CD4-positive, alpha-beta T cell (primary cell): ENCODE measurements at regions not wholly inside any gene's neighbourhood (a gene's known extent, or its start where the extent isn't known, plus 50 kb on each side); places are given as distances from the start of the nearest gene placed in this dataset.
"Not testable (repeated sequence)": the region's sequence is repeated elsewhere in the genome, so short reads cannot be mapped to it uniquely, and the experiment has no call there.

Source experiments
- ATAC-seq: fragments of 200-7000 bp; cut with Tn5 transposase; one replicate; pipeline ENCODE4 v1.10.0; 2022; ENCODE audit warnings: mild to moderate bottlenecking; ENCODE audit not compliant: poor library complexity
- CTCF ChIA-PET: fragments of 350-600 bp; sonication (Branson Sonifier 250); formaldehyde crosslinking; loops from one replicate; lab custom pipeline; 2021; ENCODE audit warnings: antibody characterized with exemption, inconsistent platforms; lab: Charles Lee
- POLR2A ChIA-PET: fragments of 350-600 bp; sonication (Branson Sonifier 250); formaldehyde crosslinking; loops from one replicate; lab custom pipeline; 2021; ENCODE audit warnings: antibody characterized with exemption, inconsistent platforms; lab: Charles Lee
- DNase-seq, 14 experiments: peaks; one replicate each; pipeline ENCODE4 v3.0.0-alpha.2; 2013 to 2020; ENCODE audit warnings: mixed read lengths in 2 of 14
- H3K27ac ChIP-seq, 2 donors: one replicate each; pipeline versions ENCODE4 v1.5.1 to v1.7.0; 2013; ENCODE audit warnings: low read length in 2 of 2, low read depth in 1 of 2, mild to moderate bottlenecking in 1 of 2
- H3K27me3 ChIP-seq, 2 experiments: 1 replicate in 1 of 2; 2 replicates in 1 of 2; pipeline versions ENCODE4 v1.6.1 to v1.7.0; 2013; ENCODE audit warnings: low read length in 2 of 2, control low read depth in 1 of 2, mild to moderate bottlenecking in 1 of 2, moderate library complexity in 1 of 2; ENCODE audit not compliant: insufficient read depth in 2 of 2, control insufficient read depth in 1 of 2
- H3K36me3 ChIP-seq: one replicate; pipeline ENCODE4 v1.6.1; 2013; ENCODE audit warnings: low read length, control low read depth; ENCODE audit not compliant: insufficient read depth
- H3K4me1 ChIP-seq: one replicate; pipeline ENCODE4 v1.6.1; 2013; ENCODE audit warnings: low read length, control low read depth; ENCODE audit not compliant: insufficient read depth
- H3K4me3 ChIP-seq: one replicate; pipeline ENCODE4 v1.5.1; 2013; ENCODE audit warnings: mild to moderate bottlenecking, low read length, moderate library complexity
- H3K9me3 ChIP-seq, 2 experiments: 1 replicate in 1 of 2; 2 replicates in 1 of 2; pipeline versions ENCODE4 v1.6.1 to v1.7.0; 2013; ENCODE audit warnings: low read length in 2 of 2, mild to moderate bottlenecking in 2 of 2, control low read depth in 1 of 2, moderate library complexity in 1 of 2; ENCODE audit not compliant: control insufficient read depth in 1 of 2, insufficient read depth in 1 of 2
- H3K27ac Mint-ChIP-seq: one replicate; pipeline ENCODE4 v1.8.0; 2020; ENCODE audit warnings: mixed read lengths
- H3K27me3 Mint-ChIP-seq: one replicate; pipeline ENCODE4 v1.8.0; 2021; ENCODE audit warnings: mixed read lengths
- H3K36me3 Mint-ChIP-seq: one replicate; pipeline ENCODE4 v1.8.0; 2021; ENCODE audit warnings: low read depth, mixed read lengths
- H3K4me1 Mint-ChIP-seq: one replicate; pipeline ENCODE4 v1.8.0; 2021; ENCODE audit warnings: low read depth, mixed read lengths
- H3K4me3 Mint-ChIP-seq: one replicate; pipeline ENCODE4 v1.8.0; 2020; ENCODE audit warnings: mild to moderate bottlenecking, mixed read lengths
- H3K9me3 Mint-ChIP-seq: one replicate; pipeline ENCODE4 v1.8.0; 2020; ENCODE audit warnings: mixed read lengths
- intact Hi-C, 2 experiments: fragments of 100-400 bp; cut with DNase I in 1 of 2; cut with micrococcal nuclease in 1 of 2; formaldehyde crosslinking; loops; one replicate each; pipeline versions ENCODE4 v1.15.1 to v1.9.0; 2023 to 2025; cut with DNase I, micrococcal nuclease
- TF ChIP-seq, protein P1 (sequence below): fragments of 200-600 bp; IDR thresholded peaks from one replicate; pipeline ENCODE4 v1.8.0; 2022; ENCODE audit warnings: antibody characterized with exemption, mild to moderate bottlenecking

DNA sequence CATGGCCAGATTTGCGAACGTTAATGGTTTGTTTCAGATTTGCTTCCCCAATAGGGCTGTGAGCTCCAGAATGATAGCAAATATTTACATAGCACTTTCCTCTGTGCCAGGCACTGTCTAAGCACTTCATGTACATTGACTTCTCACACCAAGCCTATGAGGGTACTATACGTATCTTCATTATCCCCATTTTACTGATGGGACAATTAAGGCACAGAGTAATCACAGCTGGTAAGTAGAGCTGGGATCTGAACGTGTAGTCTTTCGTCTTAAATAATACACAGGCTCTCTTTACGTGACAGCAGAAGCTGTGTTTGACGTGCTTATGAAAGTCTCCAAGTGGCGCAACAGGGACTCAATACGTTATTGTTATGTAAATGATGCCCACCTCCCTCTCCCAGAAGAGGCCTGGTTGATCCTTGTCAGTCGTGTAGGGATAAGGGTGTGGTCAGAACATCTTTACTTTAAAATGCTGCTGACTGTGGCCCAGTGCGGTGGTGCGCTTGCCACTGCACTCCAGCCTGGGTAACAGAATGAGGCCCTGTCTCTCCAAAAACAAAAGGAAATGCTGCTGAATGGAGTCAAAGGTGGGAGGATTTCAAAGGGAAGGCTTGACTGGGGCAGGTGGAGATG is 66.3 kb upstream of the TCL1B start:
- ChIA-PET CTCF (no interaction called here), POLR2A (no interaction called here)
- TF ChIP-seq, protein P1, sequence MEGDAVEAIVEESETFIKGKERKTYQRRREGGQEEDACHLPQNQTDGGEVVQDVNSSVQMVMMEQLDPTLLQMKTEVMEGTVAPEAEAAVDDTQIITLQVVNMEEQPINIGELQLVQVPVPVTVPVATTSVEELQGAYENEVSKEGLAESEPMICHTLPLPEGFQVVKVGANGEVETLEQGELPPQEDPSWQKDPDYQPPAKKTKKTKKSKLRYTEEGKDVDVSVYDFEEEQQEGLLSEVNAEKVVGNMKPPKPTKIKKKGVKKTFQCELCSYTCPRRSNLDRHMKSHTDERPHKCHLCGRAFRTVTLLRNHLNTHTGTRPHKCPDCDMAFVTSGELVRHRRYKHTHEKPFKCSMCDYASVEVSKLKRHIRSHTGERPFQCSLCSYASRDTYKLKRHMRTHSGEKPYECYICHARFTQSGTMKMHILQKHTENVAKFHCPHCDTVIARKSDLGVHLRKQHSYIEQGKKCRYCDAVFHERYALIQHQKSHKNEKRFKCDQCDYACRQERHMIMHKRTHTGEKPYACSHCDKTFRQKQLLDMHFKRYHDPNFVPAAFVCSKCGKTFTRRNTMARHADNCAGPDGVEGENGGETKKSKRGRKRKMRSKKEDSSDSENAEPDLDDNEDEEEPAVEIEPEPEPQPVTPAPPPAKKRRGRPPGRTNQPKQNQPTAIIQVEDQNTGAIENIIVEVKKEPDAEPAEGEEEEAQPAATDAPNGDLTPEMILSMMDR, result no peak
- intact Hi-C loops, result no loop called here
- Mint-ChIP-seq H3K4me1 (no peaks in the 10 kb centered on the region), H3K9me3 (peaks cover 6% of the 10 kb centered on the region), H3K27ac (no peak overlapping the region), H3K4me3 (no peak overlapping the region), H3K27me3 (peaks cover 41% of the 10 kb centered on the region), H3K36me3 (no peaks in the 10 kb centered on the region)
- no peak overlapping the region for H3K4me3 ChIP-seq
- H3K9me3 ChIP-seq, result peaks cover 0 to 4% of the 10 kb centered on the region in 2 experiments
- H3K36me3 ChIP-seq, result no peaks in the 10 kb centered on the region
- H3K27me3 ChIP-seq, result peaks cover 4 to 6% of the 10 kb centered on the region in 2 experiments
- ATAC-seq (no peak), DNase-seq (no peak)
- H3K4me1 ChIP-seq, result no peaks in the 10 kb centered on the region
- no peak overlapping the region for H3K27ac ChIP-seq

DNA sequence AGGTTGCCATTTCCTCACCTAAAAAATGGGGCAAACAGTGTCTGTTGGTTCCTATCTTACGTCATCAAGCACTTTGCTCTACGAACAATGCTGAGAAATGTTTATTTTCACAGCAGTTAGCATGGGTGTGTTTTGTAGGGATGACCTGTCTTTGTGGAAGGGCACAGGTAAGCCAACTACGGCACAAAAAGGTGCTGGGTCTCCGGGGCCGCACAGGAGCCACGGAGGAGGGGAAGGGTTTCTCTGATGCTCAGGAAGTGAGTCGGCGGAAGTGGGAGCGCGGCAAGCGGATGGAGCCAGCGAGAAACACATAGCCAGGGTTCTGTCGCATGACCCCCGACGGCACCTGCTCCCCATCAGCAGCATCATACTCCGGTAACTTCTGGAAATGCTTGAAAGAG is 65.6 kb upstream of the TCL1B start:
- H3K36me3 Mint-ChIP-seq, result no peaks in the 10 kb centered on the region
- H3K4me3 Mint-ChIP-seq, result peak overlapping the region; percentile 12
- CTCF ChIA-PET, result no interaction called here
- peaks cover 45% of the 10 kb centered on the region for H3K27me3 Mint-ChIP-seq
- Histone ChIP-seq H3K9me3 (peaks cover 0 to 4% of the 10 kb centered on the region in 2 experiments), H3K4me1 (no peaks in the 10 kb centered on the region), H3K27ac (no peak overlapping the region), H3K27me3 (peaks cover 4 to 6% of the 10 kb centered on the region in 2 experiments), H3K4me3 (peak overlapping the region; percentile 32), H3K36me3 (no peaks in the 10 kb centered on the region)
- peaks cover 6% of the 10 kb centered on the region for H3K9me3 Mint-ChIP-seq
- DNase-seq (peak in 8 of 14 experiments; percentile 1 to 51 (median 12)), ATAC-seq (no peak)
- no peak overlapping the region for H3K27ac Mint-ChIP-seq
- intact Hi-C loops, result no loop called here
- no peaks in the 10 kb centered on the region for H3K4me1 Mint-ChIP-seq
- TF ChIP-seq, protein P1, result no peak
- POLR2A ChIA-PET, result no interaction called here

DNA sequence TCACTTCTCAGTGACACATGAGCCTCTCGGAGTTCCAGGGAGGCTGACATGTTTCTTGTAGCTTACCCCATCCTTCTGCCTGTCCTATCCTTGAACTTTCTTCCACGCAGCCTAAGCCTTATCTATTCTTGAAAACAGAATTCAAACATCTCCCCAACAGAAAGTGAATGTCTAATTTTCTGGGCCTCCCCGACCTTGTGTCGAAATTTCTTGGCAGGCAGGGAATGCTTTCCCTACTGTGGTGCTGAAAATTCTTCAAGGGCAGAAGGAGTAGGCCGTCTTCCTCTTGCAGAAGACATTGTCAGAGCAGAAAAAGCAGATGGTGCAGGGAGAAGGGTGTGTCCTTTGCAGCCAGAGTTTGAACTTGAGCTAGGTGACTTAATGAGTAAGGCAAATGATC is 63.0 kb upstream of the TCL1B start:
- no peak overlapping the region for H3K27ac Mint-ChIP-seq
- CTCF ChIA-PET, result no interaction called here
- Histone ChIP-seq H3K4me3 (no peak overlapping the region), H3K27ac (no peak overlapping the region), H3K4me1 (no peaks in the 10 kb centered on the region), H3K36me3 (no peaks in the 10 kb centered on the region), H3K27me3 (peaks cover 4 to 6% of the 10 kb centered on the region in 2 experiments), H3K9me3 (peaks cover 0 to 4% of the 10 kb centered on the region in 2 experiments)
- intact Hi-C loops, result no loop called here
- ATAC-seq (no peak), DNase-seq (no peak)
- no peaks in the 10 kb centered on the region for H3K4me1 Mint-ChIP-seq
- POLR2A ChIA-PET, result no interaction called here
- peaks cover 6% of the 10 kb centered on the region for H3K9me3 Mint-ChIP-seq
- no peaks in the 10 kb centered on the region for H3K36me3 Mint-ChIP-seq
- H3K27me3 Mint-ChIP-seq, result peaks cover 35% of the 10 kb centered on the region
- TF ChIP-seq, protein P1, result no peak
- no peak overlapping the region for H3K4me3 Mint-ChIP-seq

DNA sequence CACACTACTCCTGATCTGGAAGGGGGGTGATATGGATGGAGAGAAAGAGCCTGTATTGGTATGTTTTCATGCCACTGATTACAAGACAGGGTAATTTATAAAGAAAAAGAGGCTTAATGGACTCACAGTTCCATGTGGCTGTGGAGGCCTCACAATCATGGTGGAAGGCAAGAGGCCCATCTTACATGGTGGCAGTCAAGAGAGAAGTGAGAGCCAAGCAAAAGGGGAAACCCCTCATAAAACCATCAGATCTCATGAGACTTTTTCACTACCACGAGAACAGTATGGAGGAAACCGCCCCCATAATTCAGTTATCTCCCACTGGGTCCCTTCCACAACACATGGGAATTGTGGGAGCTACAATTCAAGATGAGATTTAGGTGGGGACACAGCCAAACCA is 60.5 kb upstream of the TCL1B start:
- H3K27me3 ChIP-seq, H3K4me3 ChIP-seq, H3K27ac Mint-ChIP-seq, CTCF ChIA-PET, H3K4me1 Mint-ChIP-seq, H3K4me1 ChIP-seq, H3K36me3 ChIP-seq, POLR2A ChIA-PET, DNase-seq, H3K36me3 Mint-ChIP-seq, H3K9me3 ChIP-seq, intact Hi-C loops, H3K27ac ChIP-seq, H3K9me3 Mint-ChIP-seq, ATAC-seq, H3K4me3 Mint-ChIP-seq: not testable (repeated sequence)
- peaks cover 38% of the 10 kb centered on the region for H3K27me3 Mint-ChIP-seq
